ENCODE measurements at regions not wholly inside any gene's neighbourhood (a gene's known extent, or its start where the extent isn't known, plus 50 kb on each side); places are given as distances from the start of the nearest gene placed in this dataset.
A peak's percentile ranks its signal among the peaks of the same experiment; 100 is the strongest.

- Mint-ChIP-seq H3K9me3 (peaks cover 13% of the 10 kb centered on the region), H3K27me3 (ENCODE audit: low read depth) (no peaks in the 10 kb centered on the region), H3K4me3 (no peak overlapping the region), H3K36me3 (ENCODE audit: low read depth) (no peaks in the 10 kb centered on the region), H3K4me1 (peaks cover 6% of the 10 kb centered on the region), H3K27ac (peak overlapping the region in 2 of 3 experiments; percentile 0 to 8)
- no peak for TF ChIP-seq CTCF (IDR thresholded peaks at IDR 0.05; ENCODE audit: unreplicated experiment in 3 of 3)
These were observed 244.7 kb downstream of the NPR3 start for GRCh38 chr5:32955814-32956213.

GRCh38 chr5:32960340-32961058 lies 249.4 kb downstream of the NPR3 start:
- no peak for TF ChIP-seq CTCF (IDR thresholded peaks at IDR 0.05; ENCODE audit: unreplicated experiment in 3 of 3)
- H3K36me3 Mint-ChIP-seq (ENCODE audit: low read depth) = no peaks in the 10 kb centered on the region

GRCh38 chr5:32961059-32961415 lies 249.9 kb downstream of the NPR3 start:
- Mint-ChIP-seq H3K27ac (no peak overlapping the region), H3K4me1 (peaks cover 20% of the 10 kb centered on the region), H3K36me3 (ENCODE audit: low read depth) (no peaks in the 10 kb centered on the region), H3K27me3 (ENCODE audit: low read depth) (no peaks in the 10 kb centered on the region), H3K9me3 (peaks cover 13% of the 10 kb centered on the region), H3K4me3 (no peak overlapping the region)
- TF ChIP-seq CTCF (IDR thresholded peaks at IDR 0.05; ENCODE audit: unreplicated experiment in 3 of 3) = no peak

More at GRCh38 chr5:32960340-32961058, 249.4 kb downstream of the NPR3 start:
- H3K4me1 Mint-ChIP-seq = peaks cover 20% of the 10 kb centered on the region
- peak overlapping the region in 1 of 3 experiments; percentile 46 for H3K27ac Mint-ChIP-seq
- peaks cover 13% of the 10 kb centered on the region for H3K9me3 Mint-ChIP-seq
- no peak overlapping the region for H3K4me3 Mint-ChIP-seq
- no peaks in the 10 kb centered on the region for H3K27me3 Mint-ChIP-seq (ENCODE audit: low read depth)

GRCh38 chr5:32964261-32964660 lies 253.1 kb downstream of the NPR3 start:
- no peak overlapping the region for H3K4me3 Mint-ChIP-seq
- no peaks in the 10 kb centered on the region for H3K27me3 Mint-ChIP-seq (ENCODE audit: low read depth)
- peak overlapping the region; percentile 19 to 65 (median 50) for H3K27ac Mint-ChIP-seq
- H3K9me3 Mint-ChIP-seq = no peaks in the 10 kb centered on the region
- peaks cover 20% of the 10 kb centered on the region for H3K4me1 Mint-ChIP-seq
- H3K36me3 Mint-ChIP-seq (ENCODE audit: low read depth) = no peaks in the 10 kb centered on the region
- no peak for TF ChIP-seq CTCF (IDR thresholded peaks at IDR 0.05; ENCODE audit: unreplicated experiment in 3 of 3)

- Mint-ChIP-seq H3K27me3 (ENCODE audit: low read depth) (no peaks in the 10 kb centered on the region), H3K4me3 (no peak overlapping the region), H3K4me1 (peaks cover 6% of the 10 kb centered on the region), H3K27ac (no peak overlapping the region), H3K9me3 (no peaks in the 10 kb centered on the region), H3K36me3 (ENCODE audit: low read depth) (no peaks in the 10 kb centered on the region)
- no peak for TF ChIP-seq CTCF (IDR thresholded peaks at IDR 0.05; ENCODE audit: unreplicated experiment in 3 of 3)
These were observed 262.5 kb downstream of the NPR3 start for GRCh38 chr5:32973646-32974045.

Data from nephron (organoid).